ENCODE measurements at regions not wholly inside any gene's neighbourhood (a gene's known extent, or its start where the extent isn't known, plus 50 kb on each side); places are given as distances from the start of the nearest gene placed in this dataset.

- TF ChIP-seq, protein P1, sequence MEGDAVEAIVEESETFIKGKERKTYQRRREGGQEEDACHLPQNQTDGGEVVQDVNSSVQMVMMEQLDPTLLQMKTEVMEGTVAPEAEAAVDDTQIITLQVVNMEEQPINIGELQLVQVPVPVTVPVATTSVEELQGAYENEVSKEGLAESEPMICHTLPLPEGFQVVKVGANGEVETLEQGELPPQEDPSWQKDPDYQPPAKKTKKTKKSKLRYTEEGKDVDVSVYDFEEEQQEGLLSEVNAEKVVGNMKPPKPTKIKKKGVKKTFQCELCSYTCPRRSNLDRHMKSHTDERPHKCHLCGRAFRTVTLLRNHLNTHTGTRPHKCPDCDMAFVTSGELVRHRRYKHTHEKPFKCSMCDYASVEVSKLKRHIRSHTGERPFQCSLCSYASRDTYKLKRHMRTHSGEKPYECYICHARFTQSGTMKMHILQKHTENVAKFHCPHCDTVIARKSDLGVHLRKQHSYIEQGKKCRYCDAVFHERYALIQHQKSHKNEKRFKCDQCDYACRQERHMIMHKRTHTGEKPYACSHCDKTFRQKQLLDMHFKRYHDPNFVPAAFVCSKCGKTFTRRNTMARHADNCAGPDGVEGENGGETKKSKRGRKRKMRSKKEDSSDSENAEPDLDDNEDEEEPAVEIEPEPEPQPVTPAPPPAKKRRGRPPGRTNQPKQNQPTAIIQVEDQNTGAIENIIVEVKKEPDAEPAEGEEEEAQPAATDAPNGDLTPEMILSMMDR (IDR thresholded peaks at IDR 0.05): no peak
- no peak for TF ChIP-seq POLR2A (IDR thresholded peaks at IDR 0.05; ENCODE audit: low read depth)
- no peak for TF ChIP-seq EP300 (IDR thresholded peaks at IDR 0.05)
- TF ChIP-seq POLR2AphosphoS5 (IDR thresholded peaks at IDR 0.05): no peak
These were observed 197.6 kb upstream of the CHST9 start for GRCh38 chr18:27382567-27383216.

Data from esophagus muscularis mucosa (tissue), 4 donors.